ENCODE measurements at regions not wholly inside any gene's neighbourhood (a gene's known extent, or its start where the extent isn't known, plus 50 kb on each side); places are given as distances from the start of the nearest gene placed in this dataset.

DNA sequence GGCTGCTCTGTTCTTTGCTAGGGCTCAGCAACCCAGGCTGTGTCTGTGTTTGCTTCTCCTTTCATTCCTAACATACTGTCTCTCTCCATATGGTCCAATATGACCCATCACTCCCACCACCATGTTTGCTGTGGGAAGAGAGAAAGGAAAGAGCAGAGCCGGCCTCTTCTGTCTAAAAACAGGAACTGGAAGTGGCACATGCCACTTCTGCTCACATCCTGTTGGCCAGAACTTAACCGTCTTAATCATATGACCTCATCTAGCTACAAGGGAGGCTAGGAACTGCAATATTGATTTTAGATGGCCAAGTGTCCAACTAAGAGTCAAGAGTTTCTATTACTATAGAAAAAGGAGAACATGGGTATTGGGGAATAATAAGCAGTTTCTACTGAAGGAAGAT lies 212.5 kb upstream of the CHD6 start:
- peak; percentile 89 for TF ChIP-seq SPI1 (IDR thresholded peaks at IDR 0.05; ENCODE audit: borderline replicate concordance, low read depth)
- no peak for TF ChIP-seq CTCF (IDR thresholded peaks at IDR 0.05; ENCODE audit: insufficient read depth, low read length)
- TF ChIP-seq REST (IDR thresholded peaks at IDR 0.05; ENCODE audit: insufficient replicate concordance, low read depth), result no peak

All from HL-60 (cell line).